ENCODE measurements at regions not wholly inside any gene's neighbourhood (a gene's known extent, or its start where the extent isn't known, plus 50 kb on each side); places are given as distances from the start of the nearest gene placed in this dataset.

- TF ChIP-seq CTCF (IDR thresholded peaks at IDR 0.05) (no peak), EZH2 (IDR thresholded peaks at IDR 0.05) (no peak), EZH2phosphoT487 (IDR thresholded peaks at IDR 0.05) (no peak)
Measured at GRCh38 chr15:92323525-92323924, 70.2 kb upstream of the ST8SIA2 start.
